Activated CD4-positive, alpha-beta T cell treated with anti-CD3 and anti-CD28 coated beads for 48 hours (primary cell): ENCODE measurements at regions not wholly inside any gene's neighbourhood (a gene's known extent, or its start where the extent isn't known, plus 50 kb on each side); places are given as distances from the start of the nearest gene placed in this dataset.
"Not testable (repeated sequence)": the region's sequence is repeated elsewhere in the genome, so short reads cannot be mapped to it uniquely, and the experiment has no call there.

Source experiments
- DNase-seq: peaks from one replicate; pipeline ENCODE4 v3.0.0-alpha.2; 2020

DNA sequence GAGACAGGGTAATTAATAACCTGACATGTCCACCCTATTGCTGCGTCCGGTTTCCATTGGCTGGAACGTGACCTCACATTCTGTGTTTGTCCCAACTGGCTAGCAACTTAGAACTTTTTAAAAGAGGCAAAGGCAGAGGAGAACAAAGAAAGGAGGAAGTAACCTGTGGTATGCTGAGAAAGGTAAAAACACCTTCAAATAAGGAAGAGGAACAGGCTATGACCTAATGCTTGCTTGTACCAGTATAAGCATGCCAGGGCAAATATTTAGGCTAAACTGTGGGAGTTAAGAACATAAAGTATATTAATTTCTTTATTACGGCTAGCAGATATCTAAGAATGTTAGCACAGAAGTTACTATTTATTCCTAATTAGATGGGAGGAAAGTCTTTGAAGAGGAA lies 87.3 kb upstream of the MAP10 start:
- not testable (repeated sequence) for DNase-seq

DNA sequence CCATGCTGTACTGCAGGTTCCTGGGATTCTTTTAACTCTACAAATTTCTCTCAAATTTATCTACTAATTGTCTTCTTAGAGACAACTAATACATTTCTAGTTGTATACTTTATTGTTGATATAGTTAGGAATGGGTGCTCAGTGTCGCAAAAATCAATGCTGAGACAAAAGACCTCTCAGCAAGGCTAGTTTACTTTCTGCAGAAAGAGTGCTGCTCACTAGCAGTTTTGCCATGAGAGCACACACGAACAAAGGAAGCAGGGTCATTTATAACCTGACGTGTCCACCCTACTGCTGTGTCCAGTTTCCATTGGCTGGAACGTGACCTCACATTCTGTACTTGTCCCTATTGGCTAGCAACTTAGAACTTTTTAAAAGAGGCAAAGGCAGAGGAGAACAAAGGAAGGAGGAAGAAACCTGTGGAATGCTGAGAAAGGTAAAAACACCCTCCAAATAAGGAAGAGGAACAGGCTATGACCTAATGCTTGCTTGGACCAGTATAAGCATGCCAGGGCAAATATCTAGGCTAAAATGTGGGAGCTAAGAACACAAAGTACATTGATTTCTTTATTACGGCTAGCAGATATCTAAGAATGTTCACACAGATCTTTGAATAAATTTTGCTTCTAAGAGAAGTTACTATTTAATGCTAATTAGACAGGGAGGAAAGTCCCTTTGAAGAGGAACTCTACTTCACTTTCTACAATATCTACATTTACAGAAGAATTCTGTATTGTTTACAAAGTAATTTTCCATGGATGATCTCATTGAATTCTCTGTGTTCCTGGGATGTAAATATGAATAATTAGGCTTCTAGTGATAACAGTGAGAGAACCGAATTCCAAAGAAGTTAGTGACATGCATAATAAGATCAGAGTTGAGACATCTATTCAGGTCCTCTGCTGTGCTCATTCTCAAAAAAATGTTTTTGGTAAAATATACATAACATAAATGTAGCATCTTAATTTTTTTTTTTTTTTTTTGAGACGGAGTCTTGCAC lies 86.0 kb upstream of the MAP10 start:
- DNase-seq: no peak

DNA sequence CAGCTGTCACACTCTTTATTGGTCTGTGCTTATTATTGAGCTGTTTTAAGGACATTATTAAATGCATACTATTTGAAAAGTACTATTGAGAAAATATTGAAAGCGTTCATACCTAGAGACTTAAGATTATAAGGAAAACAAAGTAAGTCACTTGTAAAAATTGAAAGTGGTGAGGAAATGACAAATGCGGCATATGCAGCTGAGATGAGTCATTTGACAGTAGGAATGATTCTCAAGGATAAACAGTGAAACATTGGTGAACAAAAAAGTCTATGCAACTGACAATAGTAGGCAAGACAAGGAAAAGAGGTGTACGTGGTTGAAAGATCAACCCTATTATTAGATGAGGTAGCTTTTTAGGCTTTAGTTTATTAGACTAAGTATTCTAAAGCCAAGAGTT lies 82.6 kb upstream of the MAP10 start:
- DNase-seq: no peak

DNA sequence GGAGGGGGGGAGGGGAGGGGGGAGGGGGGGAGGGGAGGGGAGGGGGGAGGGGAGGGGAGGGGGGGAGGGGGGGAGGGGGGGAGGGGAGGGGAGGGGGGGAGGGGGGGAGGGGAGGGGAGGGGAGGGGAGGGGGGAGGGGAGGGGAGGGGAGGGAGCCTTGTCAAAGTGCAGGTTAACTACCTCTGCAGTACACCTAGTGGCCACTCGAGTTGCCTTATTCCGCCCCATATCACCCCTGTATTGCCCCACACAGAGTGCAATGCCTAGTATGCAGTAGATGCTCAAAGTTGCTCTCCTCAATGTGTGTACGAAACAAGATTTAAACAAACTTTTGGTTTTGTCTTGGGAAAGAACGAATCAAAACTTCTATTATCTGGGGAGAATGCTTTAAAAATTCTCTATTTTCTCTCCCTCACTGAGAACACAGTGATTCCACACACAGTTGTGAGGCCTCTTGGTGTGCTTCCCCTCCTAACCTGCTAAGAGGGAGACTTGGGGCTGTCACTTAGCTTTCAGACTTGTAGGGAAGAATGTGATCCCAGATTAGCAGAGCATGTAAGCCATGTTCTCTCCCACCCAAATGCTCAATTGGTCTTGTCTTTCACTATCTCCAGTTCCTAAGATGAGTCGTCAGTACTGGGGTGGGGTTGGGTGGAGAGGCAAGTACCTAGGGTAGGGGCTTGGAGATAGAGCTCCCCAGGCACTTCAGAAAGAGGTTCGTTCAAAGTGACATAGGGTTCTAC lies 79.7 kb upstream of the MAP10 start:
- DNase-seq: peak; percentile 12

DNA sequence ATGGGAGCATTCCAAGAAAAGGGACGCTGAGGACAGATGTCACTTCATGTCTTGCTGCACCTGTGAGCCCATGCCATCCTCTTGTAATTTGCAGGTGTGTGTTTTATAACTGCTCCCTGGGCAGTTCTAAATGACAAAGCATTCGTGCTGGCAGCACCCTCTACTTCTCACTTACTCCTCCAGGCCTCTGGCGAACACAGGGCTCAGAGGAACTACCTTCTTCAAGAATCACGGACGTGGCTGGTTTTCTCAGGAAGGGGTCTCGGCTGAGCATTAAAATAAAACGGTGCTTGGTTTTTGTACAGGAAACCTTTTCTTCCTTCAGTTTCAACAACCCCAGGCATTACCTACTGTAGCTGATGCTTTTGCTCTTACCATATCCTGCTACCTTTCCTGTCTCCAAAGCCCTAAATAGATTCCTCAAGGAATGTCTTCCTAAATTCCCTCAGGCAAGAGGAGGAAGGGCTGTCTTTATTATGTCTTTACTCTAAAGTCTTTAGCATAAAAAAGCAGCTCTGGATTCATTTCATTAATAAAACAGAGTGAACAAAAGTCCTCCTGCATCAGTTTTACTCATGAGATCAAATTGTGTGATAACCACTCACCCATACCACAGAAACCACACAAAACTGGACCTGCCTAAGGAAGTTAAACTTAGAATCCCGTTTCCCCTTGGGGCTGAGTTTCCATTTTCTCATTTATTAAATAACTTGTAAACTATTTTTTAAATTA lies 79.0 kb upstream of the MAP10 start:
- DNase-seq: no peak

DNA sequence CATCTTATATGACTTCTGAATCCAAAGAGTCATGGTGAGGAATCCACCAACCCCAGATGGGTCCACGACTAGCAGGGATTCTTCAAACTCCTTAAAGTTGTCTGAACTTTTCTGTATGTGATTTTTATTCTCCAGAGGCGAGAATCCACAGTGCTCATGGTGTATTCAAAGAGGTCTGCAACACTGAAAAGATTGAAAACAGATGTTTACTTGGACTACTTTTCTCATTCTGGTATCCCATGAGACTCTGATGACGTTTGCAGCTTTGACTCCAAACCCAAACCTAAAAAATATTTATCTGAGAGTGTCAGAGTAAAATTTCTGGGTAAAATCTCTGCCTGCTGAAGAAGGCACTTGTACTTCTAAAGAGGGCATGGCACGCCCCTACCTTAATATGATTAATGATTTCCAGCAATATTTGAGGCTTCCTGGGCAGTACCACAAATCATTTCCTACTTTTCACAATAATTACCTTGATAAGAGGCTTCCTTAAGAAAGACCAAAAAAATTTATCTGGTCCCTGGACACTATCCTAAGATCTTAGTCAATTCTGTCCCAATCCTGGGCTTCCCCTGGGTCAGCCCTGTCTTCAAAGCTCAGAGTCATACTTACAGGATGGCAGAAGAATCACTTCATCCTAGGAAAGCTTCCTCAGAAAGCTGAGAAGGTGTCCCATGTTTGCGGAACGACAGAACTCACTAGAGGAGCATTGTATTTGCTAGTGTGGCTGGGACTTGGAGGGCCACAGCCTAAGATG lies 76.5 kb upstream of the MAP10 start:
- DNase-seq: no peak

DNA sequence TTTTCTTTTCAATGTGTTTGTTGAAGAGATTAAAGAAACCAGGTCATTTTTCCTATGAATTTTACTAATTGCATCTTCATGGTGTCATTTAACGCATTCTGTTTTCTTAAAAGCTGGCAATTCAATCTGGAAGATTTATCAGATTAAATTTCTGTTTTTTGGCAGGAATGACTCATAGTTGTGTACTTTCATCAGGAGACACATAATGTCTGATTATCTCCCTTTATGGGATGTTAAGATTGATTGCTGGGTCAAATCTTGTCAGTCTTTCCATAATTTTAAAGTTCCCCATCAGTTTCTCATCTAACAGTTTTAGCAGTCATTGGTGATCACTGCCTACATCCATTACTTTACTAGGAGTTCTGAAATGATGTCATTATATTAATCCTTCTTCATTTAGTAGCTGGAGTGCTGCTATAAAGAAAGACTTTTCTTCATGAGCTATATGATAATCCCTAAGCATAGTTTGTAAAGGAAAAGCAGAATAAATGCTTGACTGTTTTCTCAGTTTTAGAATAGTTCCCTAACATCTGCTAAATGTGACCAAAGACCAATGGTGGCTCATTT lies 72.8 kb upstream of the MAP10 start:
- no peak for DNase-seq

DNA sequence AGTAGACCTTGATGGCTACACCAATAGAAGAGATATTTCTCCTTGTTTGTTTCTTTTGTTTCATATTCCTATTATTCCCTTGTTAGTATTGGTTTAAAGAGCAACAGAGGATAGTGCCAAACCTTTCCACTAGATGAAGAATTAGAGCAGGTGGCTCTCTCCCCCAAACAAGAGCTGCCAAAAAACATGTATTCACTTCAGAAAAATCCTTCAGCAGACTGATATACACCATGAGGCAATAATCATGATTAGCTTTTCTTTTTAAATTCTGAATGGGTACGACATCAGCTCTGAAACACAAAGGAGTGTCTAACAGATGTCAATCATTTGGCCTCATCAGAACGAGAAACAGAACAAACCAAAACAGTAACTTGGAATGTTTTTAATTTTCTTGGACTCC lies 67.3 kb upstream of the MAP10 start:
- DNase-seq: no peak

DNA sequence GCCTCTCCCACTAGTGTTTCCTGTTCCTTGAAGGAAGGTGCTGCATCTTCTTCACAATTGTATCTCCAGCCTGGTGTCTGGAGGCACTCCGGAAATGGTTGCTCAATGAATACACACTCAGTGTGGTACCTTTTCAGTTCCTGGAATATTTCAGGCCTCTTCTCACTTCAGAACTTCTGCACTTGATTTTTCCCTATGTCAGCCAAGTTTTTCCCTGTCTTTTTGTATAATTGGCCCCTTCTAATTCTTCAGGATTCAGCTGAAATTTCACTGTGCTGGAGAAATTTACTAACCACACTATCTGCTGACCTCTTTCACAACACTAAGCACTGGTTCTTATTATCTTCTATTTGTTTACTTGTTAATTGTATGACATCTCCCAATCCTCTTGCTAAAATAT lies 61.2 kb upstream of the MAP10 start:
- DNase-seq: no peak

DNA sequence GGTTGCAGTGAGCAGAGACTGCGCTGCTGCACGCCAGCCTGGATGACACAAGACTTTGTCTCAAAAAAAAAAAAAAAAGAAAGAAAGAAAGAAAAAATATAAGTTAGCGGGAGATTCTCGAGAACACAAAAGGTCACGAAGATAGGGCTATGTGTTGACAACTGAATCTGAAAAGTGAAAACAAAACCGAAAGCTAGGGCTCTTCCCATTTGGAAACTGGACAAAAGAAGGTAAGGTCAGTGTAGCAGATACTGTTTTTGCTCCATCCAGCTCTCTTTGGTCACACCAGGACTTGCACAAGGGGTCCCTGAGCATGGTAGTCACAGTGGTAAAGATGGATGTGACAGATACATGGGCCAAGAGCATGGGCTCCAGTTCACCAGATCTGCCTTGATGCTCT lies 60.4 kb upstream of the MAP10 start:
- DNase-seq: no peak

DNA sequence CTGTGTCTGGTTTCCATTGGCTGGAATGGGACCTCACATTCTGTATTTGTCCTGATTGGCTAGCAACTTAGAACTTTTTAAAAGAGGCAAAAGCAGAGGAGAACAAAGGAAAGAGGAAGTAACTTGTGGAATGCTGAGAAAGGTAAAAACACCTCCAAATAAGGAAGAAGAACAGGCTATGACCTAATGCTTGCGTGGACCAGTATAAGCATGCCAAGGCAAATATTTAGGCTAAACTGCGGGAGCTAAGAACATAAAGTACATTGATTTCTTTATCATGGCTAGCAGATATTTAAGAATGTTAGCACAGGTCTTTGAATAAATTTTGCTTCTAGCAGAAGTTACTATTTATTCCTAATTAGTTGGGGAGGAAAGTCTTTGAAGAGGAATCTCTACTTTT lies 59.5 kb upstream of the MAP10 start:
- not testable (repeated sequence) for DNase-seq

DNA sequence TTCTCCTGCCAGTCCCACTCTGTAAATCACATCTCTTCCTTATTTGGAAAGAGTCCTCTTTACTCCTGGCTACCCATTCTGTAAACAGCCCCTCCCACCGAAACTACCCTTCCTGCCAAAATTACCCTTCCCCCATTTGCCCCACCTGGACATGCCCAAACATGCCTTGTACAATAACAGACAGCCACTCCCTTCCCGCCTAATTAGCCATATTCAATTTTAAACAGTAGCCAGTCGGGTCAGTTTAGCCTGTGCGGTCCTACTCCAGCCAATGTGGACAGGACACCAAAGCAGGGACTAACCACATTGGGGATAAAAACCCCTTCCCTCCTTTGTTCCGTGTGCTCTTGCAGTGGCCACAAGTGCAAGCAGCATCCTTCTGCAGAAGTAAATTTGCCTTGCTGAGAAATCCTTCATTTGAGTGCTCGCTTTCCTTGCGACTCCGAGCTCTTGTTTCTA lies 56.3 kb upstream of the MAP10 start:
- no peak for DNase-seq

DNA sequence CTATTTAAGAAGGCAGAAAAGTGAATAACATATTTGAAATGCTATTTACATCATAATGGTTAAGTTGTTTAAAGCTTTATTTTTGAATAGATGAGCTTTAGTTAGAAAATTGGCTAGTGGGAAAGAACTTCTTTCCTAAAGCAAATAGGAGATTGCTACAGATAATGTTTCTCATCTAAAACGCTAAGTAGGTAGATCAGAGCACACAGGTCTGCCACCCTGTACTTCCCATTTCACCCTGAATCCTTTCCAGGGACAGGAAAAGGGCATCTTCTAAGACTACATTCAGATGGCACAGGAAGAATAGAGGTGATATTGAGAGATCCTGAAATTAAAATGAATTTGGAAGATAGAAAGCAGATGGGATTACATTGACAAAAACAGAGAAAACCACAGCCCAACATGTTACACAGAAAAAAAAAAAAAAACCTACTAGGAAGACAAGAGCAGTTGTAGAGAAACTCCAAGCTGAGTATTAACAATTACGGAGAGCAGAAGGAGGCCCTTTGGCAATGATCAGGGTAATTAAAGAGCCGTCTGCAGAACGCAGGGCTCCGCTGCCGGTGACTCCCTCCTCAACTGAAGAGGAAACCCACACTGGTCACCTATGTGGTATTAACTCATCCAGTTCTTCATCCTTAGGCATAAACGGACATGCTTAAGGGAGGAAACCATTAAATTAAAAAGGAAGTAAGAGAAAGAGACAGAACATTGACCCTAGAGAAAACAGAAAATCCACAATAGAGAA lies 53.6 kb upstream of the MAP10 start:
- DNase-seq: no peak

DNA sequence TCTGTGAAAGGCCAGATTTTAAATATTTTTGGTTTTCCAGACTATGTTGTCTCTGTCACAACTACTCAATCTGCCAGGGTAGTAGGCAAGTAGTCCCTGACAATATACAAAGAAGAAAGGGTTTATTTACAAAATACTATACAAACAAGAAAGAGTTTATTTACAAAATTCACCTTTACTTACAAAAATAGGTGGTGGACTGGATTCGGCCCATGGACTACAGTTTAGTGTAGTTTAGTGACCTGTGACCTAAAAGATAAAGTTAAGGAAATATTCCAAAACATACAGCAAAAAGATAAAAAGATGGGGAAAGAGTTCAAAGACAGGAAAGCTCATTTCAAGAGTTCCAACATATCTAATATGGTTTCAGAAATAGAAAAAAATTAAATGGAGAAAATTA lies 52.9 kb upstream of the MAP10 start:
- no peak for DNase-seq

DNA sequence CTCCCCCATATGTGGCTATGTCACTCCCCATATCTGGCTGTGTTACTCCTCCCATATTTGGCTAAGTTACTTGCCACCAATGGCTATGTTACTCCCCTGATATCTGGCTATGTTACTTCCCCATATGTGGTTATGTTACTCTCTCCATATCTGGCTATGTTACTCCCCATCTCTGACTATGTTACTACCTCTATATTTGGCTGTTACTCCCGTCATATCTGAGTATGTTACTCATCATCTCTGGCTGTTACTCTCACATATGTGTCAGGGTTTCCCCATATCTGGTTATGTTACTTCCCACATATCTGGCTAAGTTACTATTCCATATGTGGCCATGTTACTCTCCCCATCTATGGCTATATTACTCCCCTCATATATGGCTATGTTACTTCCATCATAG lies 50.3 kb upstream of the MAP10 start:
- no peak for DNase-seq
